Esophagus squamous epithelium (tissue), 4 donors: ENCODE measurements at regions not wholly inside any gene's neighbourhood (a gene's known extent, or its start where the extent isn't known, plus 50 kb on each side); places are given as distances from the start of the nearest gene placed in this dataset.

Source experiments
- POLR2A ChIP-seq, 4 donors: fragments of 450-650 bp; IDR thresholded peaks; one replicate each; pipeline ENCODE4 v1.6.1; 2017; ENCODE audit warnings: antibody characterized with exemption in 4 of 4, mild to moderate bottlenecking in 4 of 4, moderate library complexity in 3 of 4
- TF ChIP-seq, protein P1 (sequence below), 6 experiments: fragments of 450-650 bp in 4 of 6; fragments of 200-600 bp in 2 of 6; sonication (generic) in 2 of 6; IDR thresholded peaks; one replicate each; pipeline ENCODE4 v1.5.1; 2016 to 2019; ENCODE audit warnings: antibody characterized with exemption in 6 of 6, mild to moderate bottlenecking in 4 of 6, moderate library complexity in 4 of 6

DNA sequence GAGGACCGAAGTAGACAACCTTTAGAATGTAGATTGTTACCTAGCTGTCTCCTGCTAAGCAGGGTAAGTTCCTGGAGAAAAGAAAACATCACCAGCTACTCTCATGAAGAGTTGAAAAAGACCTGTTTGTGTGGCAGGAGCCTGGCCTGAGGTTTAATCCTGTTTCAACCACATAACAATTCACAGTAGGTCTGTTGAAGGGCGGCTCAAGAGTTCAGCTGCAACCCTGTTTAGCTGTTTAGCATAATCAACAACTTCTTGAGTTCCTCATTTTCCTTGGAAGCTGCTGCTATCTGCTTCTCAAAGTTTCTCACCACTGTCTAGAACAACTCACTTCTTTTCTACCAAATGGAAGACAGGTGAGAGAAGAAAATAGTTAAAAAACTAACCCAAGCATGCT, 170.4 kb upstream of the TET2 start:
- TF ChIP-seq, protein P1, sequence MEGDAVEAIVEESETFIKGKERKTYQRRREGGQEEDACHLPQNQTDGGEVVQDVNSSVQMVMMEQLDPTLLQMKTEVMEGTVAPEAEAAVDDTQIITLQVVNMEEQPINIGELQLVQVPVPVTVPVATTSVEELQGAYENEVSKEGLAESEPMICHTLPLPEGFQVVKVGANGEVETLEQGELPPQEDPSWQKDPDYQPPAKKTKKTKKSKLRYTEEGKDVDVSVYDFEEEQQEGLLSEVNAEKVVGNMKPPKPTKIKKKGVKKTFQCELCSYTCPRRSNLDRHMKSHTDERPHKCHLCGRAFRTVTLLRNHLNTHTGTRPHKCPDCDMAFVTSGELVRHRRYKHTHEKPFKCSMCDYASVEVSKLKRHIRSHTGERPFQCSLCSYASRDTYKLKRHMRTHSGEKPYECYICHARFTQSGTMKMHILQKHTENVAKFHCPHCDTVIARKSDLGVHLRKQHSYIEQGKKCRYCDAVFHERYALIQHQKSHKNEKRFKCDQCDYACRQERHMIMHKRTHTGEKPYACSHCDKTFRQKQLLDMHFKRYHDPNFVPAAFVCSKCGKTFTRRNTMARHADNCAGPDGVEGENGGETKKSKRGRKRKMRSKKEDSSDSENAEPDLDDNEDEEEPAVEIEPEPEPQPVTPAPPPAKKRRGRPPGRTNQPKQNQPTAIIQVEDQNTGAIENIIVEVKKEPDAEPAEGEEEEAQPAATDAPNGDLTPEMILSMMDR (IDR thresholded peaks at IDR 0.05) = no peak
- no peak for TF ChIP-seq POLR2A (IDR thresholded peaks at IDR 0.05)
